DMS153 treated with DMSO at 0.1 percent for 48 hours (cell line): ENCODE measurements at regions not wholly inside any gene's neighbourhood (a gene's known extent, or its start where the extent isn't known, plus 50 kb on each side); places are given as distances from the start of the nearest gene placed in this dataset.
"Not testable (repeated sequence)": the region's sequence is repeated elsewhere in the genome, so short reads cannot be mapped to it uniquely, and the experiment has no call there.

Experiments
- DNase-seq: peaks from one replicate; lab custom pipeline; 2025; ENCODE audit not compliant: unreplicated experiment; lab: John Stamatoyannopoulos, UW

- DNase-seq, result no peak
Measured at GRCh38 chr5:53405396-53405795, 75.0 kb upstream of the FST start.

GRCh38 chr5:53406630-53407316, 73.7 kb upstream of the FST start:
- DNase-seq, result no peak

GRCh38 chr5:53407373-53407772, 73.1 kb upstream of the FST start:
- no peak for DNase-seq

GRCh38 chr5:53411388-53411787, 69.0 kb upstream of the FST start:
- DNase-seq, result no peak

- DNase-seq, result not testable (repeated sequence)
Measured at GRCh38 chr5:53412499-53412898, 67.9 kb upstream of the FST start.

GRCh38 chr5:53416144-53416738, 64.2 kb upstream of the FST start:
- DNase-seq, result no peak

- no peak for DNase-seq
Measured at GRCh38 chr5:53418409-53418808, 62.0 kb upstream of the FST start.

- DNase-seq, result no peak
Measured at GRCh38 chr5:53418826-53419658, 61.4 kb upstream of the FST start.

GRCh38 chr5:53422539-53422938, 57.9 kb upstream of the FST start:
- DNase-seq, result no peak

GRCh38 chr5:53423724-53424123, 56.7 kb upstream of the FST start:
- DNase-seq, result no peak

- no peak for DNase-seq
Measured at GRCh38 chr5:53424686-53425615, 55.5 kb upstream of the FST start.

GRCh38 chr5:53425687-53426511, 54.5 kb upstream of the FST start:
- DNase-seq, result no peak

- DNase-seq, result no peak
Measured at GRCh38 chr5:53426512-53426830, 54.0 kb upstream of the FST start.

- DNase-seq, result no peak
Measured at GRCh38 chr5:53426878-53427277, 53.6 kb upstream of the FST start.

GRCh38 chr5:53427965-53428364, 52.5 kb upstream of the FST start:
- no peak for DNase-seq

GRCh38 chr5:53429706-53430105, 50.7 kb upstream of the FST start:
- DNase-seq, result no peak

- no peak for DNase-seq
Measured at GRCh38 chr5:53430618-53431252, 49.7 kb upstream of the FST start.
